CD4-positive, alpha-beta T cell (primary cell): ENCODE measurements at regions not wholly inside any gene's neighbourhood (a gene's known extent, or its start where the extent isn't known, plus 50 kb on each side); places are given as distances from the start of the nearest gene placed in this dataset.

Source experiments
- ATAC-seq: fragments of 200-7000 bp; cut with Tn5 transposase; one replicate; pipeline ENCODE4 v1.10.0; 2022; ENCODE audit warnings: mild to moderate bottlenecking; ENCODE audit not compliant: poor library complexity
- CTCF ChIA-PET: fragments of 350-600 bp; sonication (Branson Sonifier 250); formaldehyde crosslinking; loops from one replicate; lab custom pipeline; 2021; ENCODE audit warnings: antibody characterized with exemption, inconsistent platforms; lab: Charles Lee
- POLR2A ChIA-PET: fragments of 350-600 bp; sonication (Branson Sonifier 250); formaldehyde crosslinking; loops from one replicate; lab custom pipeline; 2021; ENCODE audit warnings: antibody characterized with exemption, inconsistent platforms; lab: Charles Lee
- DNase-seq, 14 experiments: peaks; one replicate each; pipeline ENCODE4 v3.0.0-alpha.2; 2013 to 2020; ENCODE audit warnings: mixed read lengths in 2 of 14
- H3K27ac ChIP-seq, 2 donors: one replicate each; pipeline versions ENCODE4 v1.5.1 to v1.7.0; 2013; ENCODE audit warnings: low read length in 2 of 2, low read depth in 1 of 2, mild to moderate bottlenecking in 1 of 2
- H3K27me3 ChIP-seq, 2 experiments: 1 replicate in 1 of 2; 2 replicates in 1 of 2; pipeline versions ENCODE4 v1.6.1 to v1.7.0; 2013; ENCODE audit warnings: low read length in 2 of 2, control low read depth in 1 of 2, mild to moderate bottlenecking in 1 of 2, moderate library complexity in 1 of 2; ENCODE audit not compliant: insufficient read depth in 2 of 2, control insufficient read depth in 1 of 2
- H3K36me3 ChIP-seq: one replicate; pipeline ENCODE4 v1.6.1; 2013; ENCODE audit warnings: low read length, control low read depth; ENCODE audit not compliant: insufficient read depth
- H3K4me1 ChIP-seq: one replicate; pipeline ENCODE4 v1.6.1; 2013; ENCODE audit warnings: low read length, control low read depth; ENCODE audit not compliant: insufficient read depth
- H3K4me3 ChIP-seq: one replicate; pipeline ENCODE4 v1.5.1; 2013; ENCODE audit warnings: mild to moderate bottlenecking, low read length, moderate library complexity
- H3K9me3 ChIP-seq, 2 experiments: 1 replicate in 1 of 2; 2 replicates in 1 of 2; pipeline versions ENCODE4 v1.6.1 to v1.7.0; 2013; ENCODE audit warnings: low read length in 2 of 2, mild to moderate bottlenecking in 2 of 2, control low read depth in 1 of 2, moderate library complexity in 1 of 2; ENCODE audit not compliant: control insufficient read depth in 1 of 2, insufficient read depth in 1 of 2
- H3K27ac Mint-ChIP-seq: one replicate; pipeline ENCODE4 v1.8.0; 2020; ENCODE audit warnings: mixed read lengths
- H3K27me3 Mint-ChIP-seq: one replicate; pipeline ENCODE4 v1.8.0; 2021; ENCODE audit warnings: mixed read lengths
- H3K36me3 Mint-ChIP-seq: one replicate; pipeline ENCODE4 v1.8.0; 2021; ENCODE audit warnings: low read depth, mixed read lengths
- H3K4me1 Mint-ChIP-seq: one replicate; pipeline ENCODE4 v1.8.0; 2021; ENCODE audit warnings: low read depth, mixed read lengths
- H3K4me3 Mint-ChIP-seq: one replicate; pipeline ENCODE4 v1.8.0; 2020; ENCODE audit warnings: mild to moderate bottlenecking, mixed read lengths
- H3K9me3 Mint-ChIP-seq: one replicate; pipeline ENCODE4 v1.8.0; 2020; ENCODE audit warnings: mixed read lengths
- CTCF ChIP-seq: fragments of 200-600 bp; IDR thresholded peaks from one replicate; pipeline ENCODE4 v1.8.0; 2022; ENCODE audit warnings: antibody characterized with exemption, mild to moderate bottlenecking
- intact Hi-C, 2 experiments: fragments of 100-400 bp; cut with DNase I in 1 of 2; cut with micrococcal nuclease in 1 of 2; formaldehyde crosslinking; loops; one replicate each; pipeline versions ENCODE4 v1.15.1 to v1.9.0; 2023 to 2025; cut with DNase I, micrococcal nuclease

GRCh38 chr3:124051636-124052035 lies 59.7 kb upstream of the ROPN1 start:
- CTCF ChIA-PET = no interaction called here
- Mint-ChIP-seq H3K27me3 (peaks cover 57% of the 10 kb centered on the region), H3K9me3 (no peaks in the 10 kb centered on the region)

GRCh38 chr3:124053871-124054270 lies 61.9 kb upstream of the ROPN1 start:
- Histone ChIP-seq H3K4me3 (no peak overlapping the region), H3K27ac (no peak overlapping the region), H3K9me3 (no peaks in the 10 kb centered on the region), H3K27me3 (no peaks in the 10 kb centered on the region), H3K4me1 (no peaks in the 10 kb centered on the region), H3K36me3 (no peaks in the 10 kb centered on the region)
- H3K4me3 Mint-ChIP-seq = no peak overlapping the region
- H3K27me3 Mint-ChIP-seq = peaks cover 61% of the 10 kb centered on the region
- intact Hi-C loops = no loop called here
- H3K9me3 Mint-ChIP-seq = no peaks in the 10 kb centered on the region
- H3K36me3 Mint-ChIP-seq = no peaks in the 10 kb centered on the region
- ChIA-PET CTCF (no interaction called here), POLR2A (no interaction called here)
- DNase-seq (no peak), ATAC-seq (no peak)
- H3K4me1 Mint-ChIP-seq = no peaks in the 10 kb centered on the region
- TF ChIP-seq CTCF = no peak
- no peak overlapping the region for H3K27ac Mint-ChIP-seq

More at GRCh38 chr3:124051636-124052035, 59.7 kb upstream of the ROPN1 start:
- Histone ChIP-seq H3K9me3 (no peaks in the 10 kb centered on the region), H3K4me3 (no peak overlapping the region), H3K27ac (no peak overlapping the region), H3K4me1 (no peaks in the 10 kb centered on the region), H3K27me3 (no peaks in the 10 kb centered on the region), H3K36me3 (no peaks in the 10 kb centered on the region)
- no peak for DNase-seq
- intact Hi-C loops = no loop called here
- no peak overlapping the region for H3K27ac Mint-ChIP-seq
- no peaks in the 10 kb centered on the region for H3K4me1 Mint-ChIP-seq
- POLR2A ChIA-PET = interaction anchor here (0.9 kb wide), 1 partner anchor 24 kb away, joined by 3 read pairs; no protein-coding TSS in a partner anchor
- no peak overlapping the region for H3K4me3 Mint-ChIP-seq
- ATAC-seq = no peak
- TF ChIP-seq CTCF = no peak
- H3K36me3 Mint-ChIP-seq = no peaks in the 10 kb centered on the region

- Mint-ChIP-seq H3K4me3 (no peak overlapping the region), H3K4me1 (no peaks in the 10 kb centered on the region), H3K27ac (no peak overlapping the region), H3K27me3 (peaks cover 32% of the 10 kb centered on the region), H3K9me3 (no peaks in the 10 kb centered on the region), H3K36me3 (no peaks in the 10 kb centered on the region)
- H3K27me3 ChIP-seq = peaks cover 2 to 3% of the 10 kb centered on the region in 2 experiments
- no peaks in the 10 kb centered on the region for H3K4me1 ChIP-seq
- intact Hi-C loops = no loop called here
- H3K4me3 ChIP-seq = no peak overlapping the region
- no peak for TF ChIP-seq CTCF
- H3K27ac ChIP-seq = no peak overlapping the region
- H3K36me3 ChIP-seq = no peaks in the 10 kb centered on the region
- ChIA-PET POLR2A (no interaction called here), CTCF (no interaction called here)
- DNase-seq = no peak
- H3K9me3 ChIP-seq = peaks cover 0 to 3% of the 10 kb centered on the region in 2 experiments
- no peak for ATAC-seq
These were observed 64.9 kb upstream of the ROPN1 start for GRCh38 chr3:124056846-124057245.
